ENCODE measurements at regions not wholly inside any gene's neighbourhood (a gene's known extent, or its start where the extent isn't known, plus 50 kb on each side); places are given as distances from the start of the nearest gene placed in this dataset.
"Not testable (repeated sequence)": the region's sequence is repeated elsewhere in the genome, so short reads cannot be mapped to it uniquely, and the experiment has no call there.

- no peak for DNase-seq (ENCODE audit: low read depth)
These were observed 192.3 kb downstream of the DLL1 start for GRCh38 chr6:170098428-170099170.

- DNase-seq (ENCODE audit: low read depth) = no peak
These were observed 193.1 kb downstream of the DLL1 start for GRCh38 chr6:170097505-170098427.

GRCh38 chr6:170096803-170097504, 193.9 kb downstream of the DLL1 start:
- DNase-seq (ENCODE audit: low read depth) = no peak

GRCh38 chr6:170096191-170096802, 194.6 kb downstream of the DLL1 start:
- DNase-seq (ENCODE audit: low read depth) = no peak

GRCh38 chr6:170095273-170095981, 195.5 kb downstream of the DLL1 start:
- no peak for DNase-seq (ENCODE audit: low read depth)

GRCh38 chr6:170094686-170095272, 196.1 kb downstream of the DLL1 start:
- no peak for DNase-seq (ENCODE audit: low read depth)

GRCh38 chr6:170093658-170094596, 197.0 kb downstream of the DLL1 start:
- DNase-seq (ENCODE audit: low read depth) = no peak

GRCh38 chr6:170093276-170093657, 197.6 kb downstream of the DLL1 start:
- DNase-seq (ENCODE audit: low read depth) = no peak

- DNase-seq (ENCODE audit: low read depth) = no peak
These were observed 198.1 kb downstream of the DLL1 start for GRCh38 chr6:170092826-170093225.

- DNase-seq (ENCODE audit: low read depth) = no peak
These were observed 199.0 kb downstream of the DLL1 start for GRCh38 chr6:170091639-170092579.

GRCh38 chr6:170091000-170091638, 199.8 kb downstream of the DLL1 start:
- no peak for DNase-seq (ENCODE audit: low read depth)

GRCh38 chr6:170090561-170090960, 200.3 kb downstream of the DLL1 start:
- no peak for DNase-seq (ENCODE audit: low read depth)

GRCh38 chr6:170089963-170090362, 200.9 kb downstream of the DLL1 start:
- DNase-seq (ENCODE audit: low read depth) = no peak

GRCh38 chr6:170088582-170088955, 202.3 kb downstream of the DLL1 start:
- DNase-seq (ENCODE audit: low read depth) = no peak

- DNase-seq (ENCODE audit: low read depth) = peak; percentile 19
These were observed 202.8 kb downstream of the DLL1 start for GRCh38 chr6:170087941-170088581.

- not testable (repeated sequence) for DNase-seq (ENCODE audit: low read depth)
These were observed 203.5 kb downstream of the DLL1 start for GRCh38 chr6:170087421-170087780.

Data from HT1080 (cell line).